H1 (cell line): ENCODE measurements at regions not wholly inside any gene's neighbourhood (a gene's known extent, or its start where the extent isn't known, plus 50 kb on each side); places are given as distances from the start of the nearest gene placed in this dataset.

Experiments used
- CBX5 ChIP-seq: fragments of 300-800, 300-1000 bp; sonication (generic); IDR thresholded peaks from 2 replicates; pipeline ENCODE4 v1.7.1; 2016; ENCODE audit warnings: antibody characterized with exemption, low read length, low read depth
- EP300 ChIP-seq, 2 experiments: IDR thresholded peaks; 1 replicate in 1 of 2; 2 replicates in 1 of 2; pipeline ENCODE4 v1.6.1; 2011 to 2012; ENCODE audit warnings: low read depth in 2 of 2, low read length in 2 of 2, mild to moderate bottlenecking in 2 of 2, borderline replicate concordance in 1 of 2, inconsistent platforms in 1 of 2, moderate library complexity in 1 of 2
- TEAD4 ChIP-seq: IDR thresholded peaks from 2 replicates; pipeline ENCODE4 v1.6.1; 2012; ENCODE audit warnings: low read depth, low read length, inconsistent platforms, mixed read lengths
- TF ChIP-seq, protein P1 (sequence below): IDR thresholded peaks from 2 replicates; pipeline ENCODE4 v1.6.1; 2011; ENCODE audit warnings: low read depth, mild to moderate bottlenecking, low read length; ENCODE audit not compliant: insufficient read depth
- TF ChIP-seq, protein P2 (sequence below): fragments of 300-600 bp; sonication (generic); IDR thresholded peaks from 2 replicates; pipeline ENCODE4 v1.7.1; 2012; ENCODE audit warnings: low read length, moderate library complexity, mild to moderate bottlenecking, inconsistent platforms; ENCODE audit not compliant: insufficient replicate concordance

DNA sequence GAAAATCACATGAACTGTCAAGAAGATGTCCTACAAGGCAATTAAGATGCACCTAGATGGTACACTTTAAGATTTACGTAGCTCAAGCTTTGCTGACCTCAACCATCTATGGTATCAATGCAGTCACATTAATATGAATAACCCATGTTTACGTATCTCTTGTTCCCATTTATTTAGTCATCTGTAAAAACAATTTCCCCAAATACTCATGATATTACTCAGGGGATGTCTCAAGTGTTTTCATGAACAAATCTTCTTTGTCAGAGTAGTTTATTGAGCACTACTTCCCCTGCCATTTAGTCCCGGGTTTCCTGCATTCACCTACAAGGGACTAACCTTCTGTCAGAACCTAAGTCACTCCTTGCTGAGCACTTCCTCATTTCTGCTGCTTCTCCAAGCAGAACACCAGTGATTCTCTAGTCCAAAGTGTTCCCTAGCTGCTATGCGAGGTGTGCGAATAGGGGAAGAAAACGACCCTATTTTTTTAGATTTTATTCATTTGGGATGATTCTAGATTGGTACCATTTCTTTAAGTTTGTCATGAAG, 554.3 kb upstream of the LRRC4C start (continued):
- TF ChIP-seq, protein P1, sequence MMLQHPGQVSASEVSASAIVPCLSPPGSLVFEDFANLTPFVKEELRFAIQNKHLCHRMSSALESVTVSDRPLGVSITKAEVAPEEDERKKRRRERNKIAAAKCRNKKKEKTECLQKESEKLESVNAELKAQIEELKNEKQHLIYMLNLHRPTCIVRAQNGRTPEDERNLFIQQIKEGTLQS: no peak
- no peak for TF ChIP-seq TEAD4
- no peak for TF ChIP-seq EP300 (IDR thresholded peaks at IDR 0.05; ENCODE audit: borderline replicate concordance in 1 of 2, low read depth in 2 of 2, low read length in 2 of 2)
- TF ChIP-seq CBX5: no peak
- TF ChIP-seq, protein P2, sequence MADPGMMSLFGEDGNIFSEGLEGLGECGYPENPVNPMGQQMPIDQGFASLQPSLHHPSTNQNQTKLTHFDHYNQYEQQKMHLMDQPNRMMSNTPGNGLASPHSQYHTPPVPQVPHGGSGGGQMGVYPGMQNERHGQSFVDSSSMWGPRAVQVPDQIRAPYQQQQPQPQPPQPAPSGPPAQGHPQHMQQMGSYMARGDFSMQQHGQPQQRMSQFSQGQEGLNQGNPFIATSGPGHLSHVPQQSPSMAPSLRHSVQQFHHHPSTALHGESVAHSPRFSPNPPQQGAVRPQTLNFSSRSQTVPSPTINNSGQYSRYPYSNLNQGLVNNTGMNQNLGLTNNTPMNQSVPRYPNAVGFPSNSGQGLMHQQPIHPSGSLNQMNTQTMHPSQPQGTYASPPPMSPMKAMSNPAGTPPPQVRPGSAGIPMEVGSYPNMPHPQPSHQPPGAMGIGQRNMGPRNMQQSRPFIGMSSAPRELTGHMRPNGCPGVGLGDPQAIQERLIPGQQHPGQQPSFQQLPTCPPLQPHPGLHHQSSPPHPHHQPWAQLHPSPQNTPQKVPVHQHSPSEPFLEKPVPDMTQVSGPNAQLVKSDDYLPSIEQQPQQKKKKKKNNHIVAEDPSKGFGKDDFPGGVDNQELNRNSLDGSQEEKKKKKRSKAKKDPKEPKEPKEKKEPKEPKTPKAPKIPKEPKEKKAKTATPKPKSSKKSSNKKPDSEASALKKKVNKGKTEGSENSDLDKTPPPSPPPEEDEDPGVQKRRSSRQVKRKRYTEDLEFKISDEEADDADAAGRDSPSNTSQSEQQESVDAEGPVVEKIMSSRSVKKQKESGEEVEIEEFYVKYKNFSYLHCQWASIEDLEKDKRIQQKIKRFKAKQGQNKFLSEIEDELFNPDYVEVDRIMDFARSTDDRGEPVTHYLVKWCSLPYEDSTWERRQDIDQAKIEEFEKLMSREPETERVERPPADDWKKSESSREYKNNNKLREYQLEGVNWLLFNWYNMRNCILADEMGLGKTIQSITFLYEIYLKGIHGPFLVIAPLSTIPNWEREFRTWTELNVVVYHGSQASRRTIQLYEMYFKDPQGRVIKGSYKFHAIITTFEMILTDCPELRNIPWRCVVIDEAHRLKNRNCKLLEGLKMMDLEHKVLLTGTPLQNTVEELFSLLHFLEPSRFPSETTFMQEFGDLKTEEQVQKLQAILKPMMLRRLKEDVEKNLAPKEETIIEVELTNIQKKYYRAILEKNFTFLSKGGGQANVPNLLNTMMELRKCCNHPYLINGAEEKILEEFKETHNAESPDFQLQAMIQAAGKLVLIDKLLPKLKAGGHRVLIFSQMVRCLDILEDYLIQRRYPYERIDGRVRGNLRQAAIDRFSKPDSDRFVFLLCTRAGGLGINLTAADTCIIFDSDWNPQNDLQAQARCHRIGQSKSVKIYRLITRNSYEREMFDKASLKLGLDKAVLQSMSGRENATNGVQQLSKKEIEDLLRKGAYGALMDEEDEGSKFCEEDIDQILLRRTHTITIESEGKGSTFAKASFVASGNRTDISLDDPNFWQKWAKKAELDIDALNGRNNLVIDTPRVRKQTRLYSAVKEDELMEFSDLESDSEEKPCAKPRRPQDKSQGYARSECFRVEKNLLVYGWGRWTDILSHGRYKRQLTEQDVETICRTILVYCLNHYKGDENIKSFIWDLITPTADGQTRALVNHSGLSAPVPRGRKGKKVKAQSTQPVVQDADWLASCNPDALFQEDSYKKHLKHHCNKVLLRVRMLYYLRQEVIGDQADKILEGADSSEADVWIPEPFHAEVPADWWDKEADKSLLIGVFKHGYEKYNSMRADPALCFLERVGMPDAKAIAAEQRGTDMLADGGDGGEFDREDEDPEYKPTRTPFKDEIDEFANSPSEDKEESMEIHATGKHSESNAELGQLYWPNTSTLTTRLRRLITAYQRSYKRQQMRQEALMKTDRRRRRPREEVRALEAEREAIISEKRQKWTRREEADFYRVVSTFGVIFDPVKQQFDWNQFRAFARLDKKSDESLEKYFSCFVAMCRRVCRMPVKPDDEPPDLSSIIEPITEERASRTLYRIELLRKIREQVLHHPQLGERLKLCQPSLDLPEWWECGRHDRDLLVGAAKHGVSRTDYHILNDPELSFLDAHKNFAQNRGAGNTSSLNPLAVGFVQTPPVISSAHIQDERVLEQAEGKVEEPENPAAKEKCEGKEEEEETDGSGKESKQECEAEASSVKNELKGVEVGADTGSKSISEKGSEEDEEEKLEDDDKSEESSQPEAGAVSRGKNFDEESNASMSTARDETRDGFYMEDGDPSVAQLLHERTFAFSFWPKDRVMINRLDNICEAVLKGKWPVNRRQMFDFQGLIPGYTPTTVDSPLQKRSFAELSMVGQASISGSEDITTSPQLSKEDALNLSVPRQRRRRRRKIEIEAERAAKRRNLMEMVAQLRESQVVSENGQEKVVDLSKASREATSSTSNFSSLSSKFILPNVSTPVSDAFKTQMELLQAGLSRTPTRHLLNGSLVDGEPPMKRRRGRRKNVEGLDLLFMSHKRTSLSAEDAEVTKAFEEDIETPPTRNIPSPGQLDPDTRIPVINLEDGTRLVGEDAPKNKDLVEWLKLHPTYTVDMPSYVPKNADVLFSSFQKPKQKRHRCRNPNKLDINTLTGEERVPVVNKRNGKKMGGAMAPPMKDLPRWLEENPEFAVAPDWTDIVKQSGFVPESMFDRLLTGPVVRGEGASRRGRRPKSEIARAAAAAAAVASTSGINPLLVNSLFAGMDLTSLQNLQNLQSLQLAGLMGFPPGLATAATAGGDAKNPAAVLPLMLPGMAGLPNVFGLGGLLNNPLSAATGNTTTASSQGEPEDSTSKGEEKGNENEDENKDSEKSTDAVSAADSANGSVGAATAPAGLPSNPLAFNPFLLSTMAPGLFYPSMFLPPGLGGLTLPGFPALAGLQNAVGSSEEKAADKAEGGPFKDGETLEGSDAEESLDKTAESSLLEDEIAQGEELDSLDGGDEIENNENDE: no peak
